ENCODE measurements at regions not wholly inside any gene's neighbourhood (a gene's known extent, or its start where the extent isn't known, plus 50 kb on each side); places are given as distances from the start of the nearest gene placed in this dataset.

GRCh38 chr3:5072100-5072816, 49.8 kb upstream of the ARL8B start:
- no peaks in the 10 kb centered on the region for H4K20me1 ChIP-seq (ENCODE audit: control insufficient read depth, insufficient read depth, low read depth, low read length)
- H3K27me3 ChIP-seq (ENCODE audit: control insufficient read depth, low read length), result peaks cover 18% of the 10 kb centered on the region
- no peaks in the 10 kb centered on the region for H3K36me3 ChIP-seq (ENCODE audit: control insufficient read depth, low read length)
- H3K9me3 ChIP-seq (ENCODE audit: control insufficient read depth, insufficient read depth, low read length), result no peaks in the 10 kb centered on the region
- H3K4me2 ChIP-seq (ENCODE audit: low read length), result no peak overlapping the region
- no peaks in the 10 kb centered on the region for H3F3A ChIP-seq (ENCODE audit: control insufficient read depth, insufficient read depth)
- H3K79me2 ChIP-seq (ENCODE audit: control insufficient read depth, low read length), result no peaks in the 10 kb centered on the region
- H3K9me2 ChIP-seq (replicated peaks; ENCODE audit: control insufficient read depth, low read length), result no peaks in the 10 kb centered on the region
- no peak for TF ChIP-seq EZH2phosphoT487 (IDR thresholded peaks at IDR 0.05; ENCODE audit: borderline replicate concordance, low read length)
- TF ChIP-seq, protein P1, sequence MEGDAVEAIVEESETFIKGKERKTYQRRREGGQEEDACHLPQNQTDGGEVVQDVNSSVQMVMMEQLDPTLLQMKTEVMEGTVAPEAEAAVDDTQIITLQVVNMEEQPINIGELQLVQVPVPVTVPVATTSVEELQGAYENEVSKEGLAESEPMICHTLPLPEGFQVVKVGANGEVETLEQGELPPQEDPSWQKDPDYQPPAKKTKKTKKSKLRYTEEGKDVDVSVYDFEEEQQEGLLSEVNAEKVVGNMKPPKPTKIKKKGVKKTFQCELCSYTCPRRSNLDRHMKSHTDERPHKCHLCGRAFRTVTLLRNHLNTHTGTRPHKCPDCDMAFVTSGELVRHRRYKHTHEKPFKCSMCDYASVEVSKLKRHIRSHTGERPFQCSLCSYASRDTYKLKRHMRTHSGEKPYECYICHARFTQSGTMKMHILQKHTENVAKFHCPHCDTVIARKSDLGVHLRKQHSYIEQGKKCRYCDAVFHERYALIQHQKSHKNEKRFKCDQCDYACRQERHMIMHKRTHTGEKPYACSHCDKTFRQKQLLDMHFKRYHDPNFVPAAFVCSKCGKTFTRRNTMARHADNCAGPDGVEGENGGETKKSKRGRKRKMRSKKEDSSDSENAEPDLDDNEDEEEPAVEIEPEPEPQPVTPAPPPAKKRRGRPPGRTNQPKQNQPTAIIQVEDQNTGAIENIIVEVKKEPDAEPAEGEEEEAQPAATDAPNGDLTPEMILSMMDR (IDR thresholded peaks at IDR 0.05; ENCODE audit: low read depth, low read length, poor library complexity, severe bottlenecking), result no peak
- no peak overlapping the region for H3K4me3 ChIP-seq (ENCODE audit: low read length)
- H3K4me1 ChIP-seq (ENCODE audit: control insufficient read depth, low read length), result no peaks in the 10 kb centered on the region
- no peak overlapping the region for H3K27ac ChIP-seq (ENCODE audit: low read depth, low read length)

Data from DOHH2 (cell line).